GM10248 (cell line): ENCODE measurements at regions not wholly inside any gene's neighbourhood (a gene's known extent, or its start where the extent isn't known, plus 50 kb on each side); places are given as distances from the start of the nearest gene placed in this dataset.

ENCODE experiments used
- CTCF ChIA-PET: fragments of 300-600 bp; sonication (Branson Sonifier 250); formaldehyde crosslinking; extraction: SDS; loops from one replicate; lab custom pipeline; 2021; ENCODE audit warnings: antibody characterized with exemption; lab: Yijun Ruan, JAX
- POLR2A ChIA-PET: fragments of 350-650 bp; sonication (Branson Sonifier 250); formaldehyde crosslinking; extraction: SDS; loops from one replicate; lab custom pipeline; 2020; ENCODE audit warnings: antibody characterized with exemption; lab: Yijun Ruan, JAX
- DNase-seq: peaks from one replicate; pipeline ENCODE4 v3.0.0; 2012; ENCODE audit errors: extremely low spot score
- TF ChIP-seq, protein P1 (sequence below): IDR thresholded peaks from 2 replicates; pipeline ENCODE4 v1.5.1; 2012; ENCODE audit warnings: mild to moderate bottlenecking, low read depth; ENCODE audit errors: extremely low read depth, missing control alignments, control extremely low read depth

DNA sequence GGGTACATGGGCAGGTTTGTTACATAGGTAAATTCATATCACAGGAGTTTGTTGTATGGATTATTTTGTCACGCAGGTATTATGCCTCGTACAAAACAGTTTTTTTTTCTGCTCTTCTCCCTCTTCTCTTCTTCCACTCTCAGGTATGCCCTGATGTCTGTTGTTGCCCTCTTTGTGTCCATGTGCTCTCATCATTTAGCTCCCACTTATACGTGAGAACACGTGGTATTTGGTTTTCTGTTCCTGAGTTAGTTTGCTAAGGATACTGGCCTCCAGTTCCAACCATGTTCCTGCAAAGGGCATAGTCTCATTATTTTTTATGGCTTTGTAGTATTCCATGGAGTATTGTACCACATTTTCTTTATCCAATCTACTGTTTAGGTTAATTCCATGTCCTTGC is 65.7 kb downstream of the UNC5CL start:
- POLR2A ChIA-PET = no interaction called here
- TF ChIP-seq, protein P1, sequence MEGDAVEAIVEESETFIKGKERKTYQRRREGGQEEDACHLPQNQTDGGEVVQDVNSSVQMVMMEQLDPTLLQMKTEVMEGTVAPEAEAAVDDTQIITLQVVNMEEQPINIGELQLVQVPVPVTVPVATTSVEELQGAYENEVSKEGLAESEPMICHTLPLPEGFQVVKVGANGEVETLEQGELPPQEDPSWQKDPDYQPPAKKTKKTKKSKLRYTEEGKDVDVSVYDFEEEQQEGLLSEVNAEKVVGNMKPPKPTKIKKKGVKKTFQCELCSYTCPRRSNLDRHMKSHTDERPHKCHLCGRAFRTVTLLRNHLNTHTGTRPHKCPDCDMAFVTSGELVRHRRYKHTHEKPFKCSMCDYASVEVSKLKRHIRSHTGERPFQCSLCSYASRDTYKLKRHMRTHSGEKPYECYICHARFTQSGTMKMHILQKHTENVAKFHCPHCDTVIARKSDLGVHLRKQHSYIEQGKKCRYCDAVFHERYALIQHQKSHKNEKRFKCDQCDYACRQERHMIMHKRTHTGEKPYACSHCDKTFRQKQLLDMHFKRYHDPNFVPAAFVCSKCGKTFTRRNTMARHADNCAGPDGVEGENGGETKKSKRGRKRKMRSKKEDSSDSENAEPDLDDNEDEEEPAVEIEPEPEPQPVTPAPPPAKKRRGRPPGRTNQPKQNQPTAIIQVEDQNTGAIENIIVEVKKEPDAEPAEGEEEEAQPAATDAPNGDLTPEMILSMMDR = no peak
- no peak for DNase-seq
- CTCF ChIA-PET = no interaction called here

DNA sequence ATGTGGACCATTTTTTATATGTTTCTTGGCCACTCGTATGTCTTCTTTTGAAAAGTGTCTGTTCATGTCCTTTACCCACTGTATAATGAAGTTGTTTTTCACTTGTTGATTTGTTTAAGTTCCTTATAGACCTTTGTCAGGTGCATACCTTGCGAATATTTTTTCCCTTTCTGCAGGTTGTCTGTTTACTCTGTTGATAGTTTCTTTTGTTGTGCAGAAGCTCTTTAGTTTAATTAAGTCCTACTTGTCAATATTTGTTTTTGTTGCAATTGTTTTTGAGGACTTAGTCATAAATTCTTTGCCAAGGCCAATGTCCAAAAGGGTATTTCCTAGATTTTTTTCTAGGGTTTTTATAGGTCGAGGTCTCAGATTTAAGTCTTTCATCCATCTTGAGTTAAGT is 66.2 kb downstream of the UNC5CL start:
- TF ChIP-seq, protein P1 = no peak
- no peak for DNase-seq
- POLR2A ChIA-PET = no interaction called here
- CTCF ChIA-PET = no interaction called here

DNA sequence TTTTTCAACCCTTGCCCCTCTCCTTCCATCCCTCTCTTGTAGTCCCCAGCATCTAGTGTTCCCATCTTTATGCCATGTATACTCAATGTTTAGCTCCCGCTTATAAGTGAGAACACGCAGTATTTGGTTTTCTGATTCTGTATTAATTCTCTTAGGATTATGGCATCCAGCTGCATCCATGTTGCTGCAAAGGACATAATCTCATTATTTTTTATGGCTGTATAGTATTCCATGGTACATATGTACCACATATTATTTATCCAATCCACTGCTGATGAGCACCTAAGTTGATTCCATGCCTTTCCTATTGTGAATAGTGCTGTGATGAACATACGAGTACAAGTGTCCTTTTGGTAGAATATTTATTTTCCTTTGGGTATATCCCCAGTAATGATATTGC is 66.8 kb downstream of the UNC5CL start:
- POLR2A ChIA-PET = no interaction called here
- TF ChIP-seq, protein P1 = no peak
- CTCF ChIA-PET = no interaction called here
- no peak for DNase-seq

GRCh38 chr6:40968620-40969164 is 70.3 kb downstream of the UNC5CL start:
- no peak for DNase-seq
- CTCF ChIA-PET = interaction anchor here (1.0 kb wide), 1 partner anchor 58 kb away, joined by 3 read pairs; no protein-coding TSS in a partner anchor
- POLR2A ChIA-PET = no interaction called here
- TF ChIP-seq, protein P1 = no peak

DNA sequence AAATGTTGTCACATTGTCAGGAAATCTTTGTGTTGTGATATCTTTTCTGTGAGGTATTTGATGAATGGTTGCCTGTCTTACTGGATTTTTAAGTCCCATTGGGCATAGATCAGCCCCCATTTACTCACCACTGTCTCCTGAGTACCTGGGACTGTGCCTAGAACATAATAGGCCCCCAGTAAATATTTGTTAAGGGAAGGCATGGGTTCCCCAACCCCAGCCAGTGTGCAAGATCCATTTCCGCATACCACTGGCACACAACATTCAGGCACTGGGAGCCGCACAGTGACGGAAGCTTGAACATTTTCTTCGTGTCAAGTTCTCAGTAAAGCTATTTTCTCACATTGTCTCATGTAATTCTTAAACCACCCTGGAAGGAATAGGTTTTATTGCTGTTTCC is 72.2 kb downstream of the UNC5CL start:
- TF ChIP-seq, protein P1 = no peak
- DNase-seq = no peak
- CTCF ChIA-PET = no interaction called here
- POLR2A ChIA-PET = no interaction called here

DNA sequence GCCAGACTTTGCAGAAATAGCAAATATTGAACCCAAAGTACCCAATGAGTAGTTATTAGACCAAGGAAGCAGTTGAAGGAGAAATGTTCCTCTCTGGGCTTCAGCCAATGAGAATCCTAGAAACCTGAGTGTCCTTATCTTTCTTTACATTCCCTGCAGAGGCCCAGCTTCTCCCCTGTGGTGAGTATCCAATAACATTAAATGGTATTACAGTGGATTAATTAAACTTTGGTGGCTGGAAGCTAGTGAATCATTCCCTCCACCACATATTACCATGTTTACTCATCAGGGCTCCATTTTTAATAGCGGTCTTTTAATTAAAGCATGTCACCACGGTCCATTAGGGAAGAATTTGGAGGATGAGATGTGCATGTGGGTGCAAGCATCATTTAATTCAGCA is 74.0 kb downstream of the UNC5CL start:
- no peak for DNase-seq
- ChIA-PET POLR2A (no interaction called here), CTCF (no interaction called here)
- TF ChIP-seq, protein P1 = no peak
